ENCODE measurements at regions not wholly inside any gene's neighbourhood (a gene's known extent, or its start where the extent isn't known, plus 50 kb on each side); places are given as distances from the start of the nearest gene placed in this dataset.

DNA sequence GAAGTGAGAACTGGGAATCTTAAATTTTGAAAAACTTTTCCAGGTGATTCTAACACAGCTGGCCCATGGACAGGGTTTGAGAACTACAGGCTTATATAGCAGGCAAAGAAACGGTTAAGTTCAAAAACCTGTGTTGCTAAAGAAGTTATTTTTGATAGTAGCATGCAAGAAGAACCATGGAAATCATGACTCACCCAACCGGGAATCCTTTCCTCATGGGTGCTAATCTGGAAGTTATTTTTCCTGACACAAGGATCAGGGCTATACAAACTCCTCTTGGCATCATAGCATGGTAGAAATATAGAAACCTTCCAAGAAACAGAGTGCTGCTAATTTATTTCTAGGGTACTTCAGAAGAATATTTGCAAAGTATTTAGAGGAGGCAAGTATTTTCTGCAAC is 588.7 kb downstream of the CCER1 start:
- TF ChIP-seq, protein P1, sequence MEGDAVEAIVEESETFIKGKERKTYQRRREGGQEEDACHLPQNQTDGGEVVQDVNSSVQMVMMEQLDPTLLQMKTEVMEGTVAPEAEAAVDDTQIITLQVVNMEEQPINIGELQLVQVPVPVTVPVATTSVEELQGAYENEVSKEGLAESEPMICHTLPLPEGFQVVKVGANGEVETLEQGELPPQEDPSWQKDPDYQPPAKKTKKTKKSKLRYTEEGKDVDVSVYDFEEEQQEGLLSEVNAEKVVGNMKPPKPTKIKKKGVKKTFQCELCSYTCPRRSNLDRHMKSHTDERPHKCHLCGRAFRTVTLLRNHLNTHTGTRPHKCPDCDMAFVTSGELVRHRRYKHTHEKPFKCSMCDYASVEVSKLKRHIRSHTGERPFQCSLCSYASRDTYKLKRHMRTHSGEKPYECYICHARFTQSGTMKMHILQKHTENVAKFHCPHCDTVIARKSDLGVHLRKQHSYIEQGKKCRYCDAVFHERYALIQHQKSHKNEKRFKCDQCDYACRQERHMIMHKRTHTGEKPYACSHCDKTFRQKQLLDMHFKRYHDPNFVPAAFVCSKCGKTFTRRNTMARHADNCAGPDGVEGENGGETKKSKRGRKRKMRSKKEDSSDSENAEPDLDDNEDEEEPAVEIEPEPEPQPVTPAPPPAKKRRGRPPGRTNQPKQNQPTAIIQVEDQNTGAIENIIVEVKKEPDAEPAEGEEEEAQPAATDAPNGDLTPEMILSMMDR (conservative IDR thresholded peaks at IDR 0.05 in 1 of 2, IDR thresholded peaks at IDR 0.05 in 1 of 2; ENCODE audit: low read depth in 1 of 2, low read length in 2 of 2): no peak
- TF ChIP-seq EZH2 (IDR thresholded peaks at IDR 0.05; ENCODE audit: low read length, missing control alignments): no peak
